ENCODE measurements at regions not wholly inside any gene's neighbourhood (a gene's known extent, or its start where the extent isn't known, plus 50 kb on each side); places are given as distances from the start of the nearest gene placed in this dataset.
A peak's percentile ranks its signal among the peaks of the same experiment; 100 is the strongest.

GRCh38 chr11:110525883-110526282, 96.1 kb downstream of the FDX1 start:
- Histone ChIP-seq H3K27me3 (no peaks in the 10 kb centered on the region), H3K9me3 (no peaks in the 10 kb centered on the region), H3K4me3 (no peak overlapping the region), H3K27ac (no peak overlapping the region), H3K36me3 (no peaks in the 10 kb centered on the region), H3K4me1 (no peaks in the 10 kb centered on the region)
- TF ChIP-seq CTCF (IDR thresholded peaks at IDR 0.05), result no peak
- peak in 1 of 2 donors; percentile 50 for DNase-seq
- intact Hi-C loops (cut with DNase I; ENCODE audit: low total_unique reads), result no loop called here

GRCh38 chr11:110526323-110526722, 96.6 kb downstream of the FDX1 start:
- intact Hi-C loops (cut with DNase I; ENCODE audit: low total_unique reads), result no loop called here
- DNase-seq, result no peak
- no peaks in the 10 kb centered on the region for H3K4me1 ChIP-seq
- no peaks in the 10 kb centered on the region for H3K36me3 ChIP-seq
- no peaks in the 10 kb centered on the region for H3K27me3 ChIP-seq
- no peaks in the 10 kb centered on the region for H3K9me3 ChIP-seq
- no peak for TF ChIP-seq CTCF (IDR thresholded peaks at IDR 0.05)
- H3K4me3 ChIP-seq, result no peak overlapping the region
- no peak overlapping the region for H3K27ac ChIP-seq
